ENCODE measurements at regions not wholly inside any gene's neighbourhood (a gene's known extent, or its start where the extent isn't known, plus 50 kb on each side); places are given as distances from the start of the nearest gene placed in this dataset.

DNA sequence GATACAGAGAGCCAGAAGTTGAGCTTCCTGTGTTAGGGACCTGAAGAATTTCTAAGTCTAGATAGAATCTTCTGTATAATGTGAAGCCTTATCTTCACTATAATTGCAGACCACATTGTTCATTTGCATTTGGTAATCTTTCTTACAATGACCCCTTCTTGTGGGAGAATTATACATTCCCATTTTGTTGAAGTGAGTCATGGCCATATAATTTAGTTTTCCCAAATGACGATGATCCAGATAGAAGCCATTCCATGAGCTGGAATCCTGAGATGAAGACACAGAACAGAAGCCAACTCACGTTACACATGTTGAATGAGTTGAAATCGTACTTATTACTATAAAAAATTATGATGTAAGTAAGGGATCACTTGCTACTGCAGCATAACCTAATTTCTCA lies 187.8 kb downstream of the TUSC7 start:
- FAIRE-seq (no peak), ATAC-seq (no peak), DNase-seq (ENCODE audit: extremely low read depth in 1 of 4, low spot score in 3 of 4) (no peak)
- H3K9ac ChIP-seq (ENCODE audit: insufficient read depth in 1 of 2, low read depth in 2 of 2, low read length in 2 of 2), result no peak overlapping the region
- no peak overlapping the region for H3K4me3 ChIP-seq
- CTCF ChIA-PET (ENCODE audit: low intra/inter-chr PET ratio), result no interaction called here
- intact Hi-C loops (cut with micrococcal nuclease), result no loop called here
- H3K27me3 ChIP-seq (ENCODE audit: control insufficient read depth in 2 of 2, insufficient read depth in 2 of 2, low read length in 2 of 2), result no peaks in the 10 kb centered on the region
- no peaks in the 10 kb centered on the region for H3K4me1 ChIP-seq (replicated peaks in 1 of 2; ENCODE audit: control insufficient read depth in 2 of 2, insufficient read depth in 2 of 2, low read length in 2 of 2)
- H3K36me3 ChIP-seq (ENCODE audit: control insufficient read depth, insufficient read depth, low read length), result no peaks in the 10 kb centered on the region
- no peak overlapping the region for H3K4me2 ChIP-seq (ENCODE audit: insufficient read depth, low read length)
- TF ChIP-seq SOX6 (IDR thresholded peaks at IDR 0.05) (no peak), BCOR (IDR thresholded peaks at IDR 0.05) (no peak), PML (IDR thresholded peaks at IDR 0.05; ENCODE audit: low read length) (no peak), ZNF184 (CRISPR knock-in tag; IDR thresholded peaks at IDR 0.05) (no peak), BCL6 (CRISPR knock-in tag; IDR thresholded peaks at IDR 0.05) (no peak), PURB (CRISPR knock-in tag; IDR thresholded peaks at IDR 0.05; ENCODE audit: low read depth) (no peak), KDM5B (IDR thresholded peaks at IDR 0.05; ENCODE audit: insufficient replicate concordance, low read depth, low read length) (no peak), RBM17 (IDR thresholded peaks at IDR 0.05; ENCODE audit: borderline replicate concordance, low read depth, low read length) (no peak), DMBX1 (CRISPR knock-in tag; IDR thresholded peaks at IDR 0.05; ENCODE audit: borderline replicate concordance) (no peak), TAL1 (IDR thresholded peaks at IDR 0.05) (no peak), ELF1 (tag; IDR thresholded peaks at IDR 0.05) (no peak), POLR2H (tag; IDR thresholded peaks at IDR 0.05; ENCODE audit: low read depth) (no peak)
- no peaks in the 10 kb centered on the region for H3K79me2 ChIP-seq (ENCODE audit: control insufficient read depth, insufficient read depth, low read length)
- H3K9me1 ChIP-seq (ENCODE audit: control insufficient read depth, insufficient read depth, low read length), result no peaks in the 10 kb centered on the region
- in situ Hi-C loops (cut with MboI), result no loop called here
- no peak overlapping the region for H2AFZ ChIP-seq (ENCODE audit: low read depth, low read length)
- POLR2A ChIA-PET, result no interaction called here
- H4K20me1 ChIP-seq (replicated peaks; ENCODE audit: control insufficient read depth, insufficient read depth, low read length), result no peaks in the 10 kb centered on the region
- no peak overlapping the region for H3K27ac ChIP-seq (ENCODE audit: extremely low read depth, low read depth, low read length)
- BruUV-seq (replicated peaks), result no TSS peak
- WGBS (ENCODE audit: insufficient coverage, low coverage, missing lambda C conversion rate), result 0% methylated on average over 3 of the region's 3 CpGs
- no peaks in the 10 kb centered on the region for H3K9me3 ChIP-seq (replicated peaks; ENCODE audit: control insufficient read depth, insufficient read depth, low read depth, low read length)

Data from K562 (cell line).